ENCODE measurements at regions not wholly inside any gene's neighbourhood (a gene's known extent, or its start where the extent isn't known, plus 50 kb on each side); places are given as distances from the start of the nearest gene placed in this dataset.

- no peak for TF ChIP-seq CTCF (conservative IDR thresholded peaks at IDR 0.05; ENCODE audit: low read length)
- no peak overlapping the region for H3K4me3 ChIP-seq (ENCODE audit: low read length)
- no peak for DNase-seq (ENCODE audit: low read depth)
These were observed 537.3 kb downstream of the KCNT2 start for GRCh38 chr1:196070940-196071339.

GRCh38 chr1:196063952-196064351, 544.3 kb downstream of the KCNT2 start:
- H3K4me3 ChIP-seq (ENCODE audit: low read length) = no peak overlapping the region
- no peak for DNase-seq (ENCODE audit: low read depth)
- no peak for TF ChIP-seq CTCF (conservative IDR thresholded peaks at IDR 0.05; ENCODE audit: low read length)

GRCh38 chr1:196063294-196063693, 544.9 kb downstream of the KCNT2 start:
- DNase-seq (ENCODE audit: low read depth) = peak; percentile 6
- H3K4me3 ChIP-seq (ENCODE audit: low read length) = no peak overlapping the region
- no peak for TF ChIP-seq CTCF (conservative IDR thresholded peaks at IDR 0.05; ENCODE audit: low read length)

- H3K4me3 ChIP-seq (ENCODE audit: low read length) = no peak overlapping the region
- no peak for DNase-seq (ENCODE audit: low read depth)
- no peak for TF ChIP-seq CTCF (conservative IDR thresholded peaks at IDR 0.05; ENCODE audit: low read length)
These were observed 547.7 kb downstream of the KCNT2 start for GRCh38 chr1:196060539-196060938.

- no peak overlapping the region for H3K4me3 ChIP-seq (ENCODE audit: low read length)
- no peak for TF ChIP-seq CTCF (conservative IDR thresholded peaks at IDR 0.05; ENCODE audit: low read length)
- DNase-seq (ENCODE audit: low read depth) = no peak
These were observed 549.0 kb downstream of the KCNT2 start for GRCh38 chr1:196059210-196059609.

- no peak for TF ChIP-seq CTCF (conservative IDR thresholded peaks at IDR 0.05; ENCODE audit: low read length)
- no peak overlapping the region for H3K4me3 ChIP-seq (ENCODE audit: low read length)
- DNase-seq (ENCODE audit: low read depth) = no peak
These were observed 551.3 kb downstream of the KCNT2 start for GRCh38 chr1:196056966-196057365.

- TF ChIP-seq CTCF (conservative IDR thresholded peaks at IDR 0.05; ENCODE audit: low read length) = no peak
- H3K4me3 ChIP-seq (ENCODE audit: low read length) = no peak overlapping the region
- no peak for DNase-seq (ENCODE audit: low read depth)
These were observed 558.8 kb downstream of the KCNT2 start for GRCh38 chr1:196049407-196049806.
